Astrocyte (in vitro differentiated cells and primary cell): ENCODE measurements at regions not wholly inside any gene's neighbourhood (a gene's known extent, or its start where the extent isn't known, plus 50 kb on each side); places are given as distances from the start of the nearest gene placed in this dataset.

Experiments used
- DNase-seq: peaks from one replicate; pipeline ENCODE4 v3.0.0-alpha.2; 2010; ENCODE audit warnings: low read depth
- FAIRE-seq: peaks from 2 replicates; lab custom pipeline; 2011; peaks lifted over from hg19 to GRCh38; lab: Jason Lieb, UNC
- H2AFZ ChIP-seq: 2 replicates; pipeline ENCODE4 v1.6.0; 2012; ENCODE audit warnings: low read depth, low read length, inconsistent platforms
- H3K27ac ChIP-seq: 2 replicates; pipeline ENCODE4 v1.5.1; 2011; ENCODE audit warnings: low read depth, low read length, inconsistent platforms
- H3K27me3 ChIP-seq: 2 replicates; pipeline ENCODE4 v1.6.0; 2011; ENCODE audit warnings: low read length, inconsistent platforms; ENCODE audit not compliant: insufficient read depth
- H3K36me3 ChIP-seq: 2 replicates; pipeline ENCODE4 v1.5.1; 2011; ENCODE audit warnings: low read length, inconsistent platforms; ENCODE audit not compliant: insufficient read depth
- H3K4me1 ChIP-seq: 2 replicates; pipeline ENCODE4 v1.5.1; 2011; ENCODE audit warnings: low read length, inconsistent platforms; ENCODE audit not compliant: insufficient read depth
- H3K4me2 ChIP-seq: 2 replicates; pipeline ENCODE4 v1.6.0; 2012; ENCODE audit warnings: low read length, inconsistent platforms
- H3K4me3 ChIP-seq: 2 replicates; pipeline ENCODE4 v1.5.1; 2011; ENCODE audit warnings: low read depth, mild to moderate bottlenecking, low read length, inconsistent platforms; ENCODE audit not compliant: insufficient read depth
- H3K79me2 ChIP-seq: 2 replicates; pipeline ENCODE4 v1.6.0; 2012; ENCODE audit warnings: mild to moderate bottlenecking, low read length, inconsistent platforms; ENCODE audit not compliant: insufficient read depth
- H3K9ac ChIP-seq: 2 replicates; pipeline ENCODE4 v1.6.0; 2012; ENCODE audit warnings: mild to moderate bottlenecking, low read length, inconsistent platforms
- H3K9me3 ChIP-seq: 2 replicates; pipeline ENCODE4 v1.5.1; 2012; ENCODE audit warnings: low read depth, mild to moderate bottlenecking, low read length, inconsistent platforms; ENCODE audit not compliant: insufficient read depth
- H4K20me1 ChIP-seq: 2 replicates; pipeline ENCODE4 v1.6.0; 2012; ENCODE audit warnings: low read length, inconsistent platforms; ENCODE audit not compliant: insufficient read depth
- H3K27ac Mint-ChIP-seq: one replicate; pipeline ENCODE4 v1.8.0; 2021; ENCODE audit warnings: mild to moderate bottlenecking, mixed read lengths; ENCODE audit not compliant: unreplicated experiment
- H3K27me3 Mint-ChIP-seq: one replicate; pipeline ENCODE4 v1.8.0; 2021; ENCODE audit warnings: low read depth, mixed read lengths; ENCODE audit not compliant: unreplicated experiment
- H3K36me3 Mint-ChIP-seq: one replicate; pipeline ENCODE4 v1.8.0; 2021; ENCODE audit warnings: low read depth, mixed read lengths; ENCODE audit not compliant: unreplicated experiment
- H3K4me1 Mint-ChIP-seq: one replicate; pipeline ENCODE4 v1.8.0; 2021; ENCODE audit warnings: low read depth, mixed read lengths; ENCODE audit not compliant: unreplicated experiment
- H3K4me3 Mint-ChIP-seq: one replicate; pipeline ENCODE4 v1.8.0; 2021; ENCODE audit warnings: mild to moderate bottlenecking, moderate library complexity, mixed read lengths; ENCODE audit not compliant: unreplicated experiment
- H3K9me3 Mint-ChIP-seq: one replicate; pipeline ENCODE4 v1.8.0; 2021; ENCODE audit warnings: mild to moderate bottlenecking, mixed read lengths; ENCODE audit not compliant: unreplicated experiment
- EZH2 ChIP-seq: IDR thresholded peaks from 2 replicates; pipeline ENCODE4 v1.6.1; 2012; ENCODE audit warnings: mild to moderate bottlenecking, low read length, inconsistent platforms; ENCODE audit not compliant: insufficient read depth
- TF ChIP-seq, protein P1 (sequence below): IDR thresholded peaks from 2 replicates; pipeline ENCODE4 v1.5.1; 2011; ENCODE audit warnings: low read depth, mild to moderate bottlenecking, inconsistent platforms, low read length, moderate library complexity; ENCODE audit not compliant: insufficient read depth

DNA sequence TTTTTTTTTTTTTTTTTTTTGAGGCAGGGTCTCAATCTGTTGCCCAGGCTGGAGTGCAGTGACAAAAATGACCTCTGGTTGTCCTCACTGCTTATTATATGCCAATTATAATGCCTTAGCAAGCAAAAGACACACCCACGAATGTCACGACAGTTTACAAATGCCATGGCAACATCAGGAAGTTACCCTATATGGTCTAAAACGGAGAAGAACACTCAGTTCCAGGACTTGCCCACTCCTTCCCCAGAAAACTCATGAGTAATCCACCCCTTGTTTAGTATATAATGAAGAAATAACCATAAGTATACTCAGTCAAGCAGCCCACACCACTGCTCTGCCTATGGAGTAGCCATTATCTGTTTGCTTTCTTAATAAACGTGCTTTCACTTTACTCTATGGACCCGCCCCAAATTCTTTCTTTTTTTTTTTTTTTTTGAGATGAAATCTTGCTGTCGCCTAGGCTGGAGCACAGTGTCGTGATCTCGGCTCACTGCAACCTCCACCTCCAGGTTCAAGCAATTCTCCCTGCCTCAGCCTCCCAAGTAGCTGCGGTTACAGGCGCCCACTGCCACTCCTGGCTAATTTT lies 106.2 kb downstream of the SMIM20 start:
- peaks cover 19% of the 10 kb centered on the region for H3K4me1 Mint-ChIP-seq
- H3K27ac Mint-ChIP-seq = no peak overlapping the region
- FAIRE-seq = peak; percentile 41

DNA sequence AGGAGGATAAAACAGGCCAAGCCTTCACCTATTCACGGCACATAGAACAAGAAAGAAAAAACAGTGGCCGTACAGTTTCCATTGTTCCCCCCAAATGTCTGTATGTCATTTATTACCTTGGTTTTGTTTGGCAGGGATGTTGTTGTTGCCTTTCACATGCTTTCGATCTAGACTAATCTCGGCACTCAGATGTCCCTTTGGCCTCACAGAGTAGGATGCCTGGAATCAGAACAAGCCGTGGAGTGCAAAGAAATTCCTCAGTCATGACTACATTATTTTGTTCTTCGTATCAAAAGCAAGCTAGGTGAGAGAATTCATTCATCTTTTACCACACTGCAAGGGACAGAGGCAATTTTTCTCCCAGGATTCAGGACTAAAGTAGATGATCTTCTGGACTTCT lies 106.9 kb downstream of the SMIM20 start:
- Histone ChIP-seq H3K36me3 (no peaks in the 10 kb centered on the region), H3K4me3 (peak overlapping the region; percentile 24), H3K9ac (peak overlapping the region; percentile 69), H3K27ac (peak overlapping the region; percentile 76), H4K20me1 (no peaks in the 10 kb centered on the region), H2AFZ (peak overlapping the region; percentile 25), H3K9me3 (no peaks in the 10 kb centered on the region), H3K79me2 (no peaks in the 10 kb centered on the region), H3K4me2 (peak overlapping the region; percentile 75), H3K27me3 (peaks cover 6% of the 10 kb centered on the region), H3K4me1 (peaks cover 34% of the 10 kb centered on the region)
- no peaks in the 10 kb centered on the region for H3K36me3 Mint-ChIP-seq
- H3K27me3 Mint-ChIP-seq = peaks cover 8% of the 10 kb centered on the region
- H3K4me1 Mint-ChIP-seq = peaks cover 15% of the 10 kb centered on the region
- TF ChIP-seq, protein P1, sequence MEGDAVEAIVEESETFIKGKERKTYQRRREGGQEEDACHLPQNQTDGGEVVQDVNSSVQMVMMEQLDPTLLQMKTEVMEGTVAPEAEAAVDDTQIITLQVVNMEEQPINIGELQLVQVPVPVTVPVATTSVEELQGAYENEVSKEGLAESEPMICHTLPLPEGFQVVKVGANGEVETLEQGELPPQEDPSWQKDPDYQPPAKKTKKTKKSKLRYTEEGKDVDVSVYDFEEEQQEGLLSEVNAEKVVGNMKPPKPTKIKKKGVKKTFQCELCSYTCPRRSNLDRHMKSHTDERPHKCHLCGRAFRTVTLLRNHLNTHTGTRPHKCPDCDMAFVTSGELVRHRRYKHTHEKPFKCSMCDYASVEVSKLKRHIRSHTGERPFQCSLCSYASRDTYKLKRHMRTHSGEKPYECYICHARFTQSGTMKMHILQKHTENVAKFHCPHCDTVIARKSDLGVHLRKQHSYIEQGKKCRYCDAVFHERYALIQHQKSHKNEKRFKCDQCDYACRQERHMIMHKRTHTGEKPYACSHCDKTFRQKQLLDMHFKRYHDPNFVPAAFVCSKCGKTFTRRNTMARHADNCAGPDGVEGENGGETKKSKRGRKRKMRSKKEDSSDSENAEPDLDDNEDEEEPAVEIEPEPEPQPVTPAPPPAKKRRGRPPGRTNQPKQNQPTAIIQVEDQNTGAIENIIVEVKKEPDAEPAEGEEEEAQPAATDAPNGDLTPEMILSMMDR = no peak
- TF ChIP-seq EZH2 = no peak
- no peaks in the 10 kb centered on the region for H3K9me3 Mint-ChIP-seq
- FAIRE-seq (peak; percentile 76), DNase-seq (peak; percentile 91)
- H3K27ac Mint-ChIP-seq = no peak overlapping the region
- H3K4me3 Mint-ChIP-seq = no peak overlapping the region

More for the DNA sequence above, 106.2 kb downstream of the SMIM20 start:
- H4K20me1 ChIP-seq = no peaks in the 10 kb centered on the region
- peak overlapping the region; percentile 75 for H3K4me2 ChIP-seq
- H3K4me3 Mint-ChIP-seq = no peak overlapping the region
- H3K9me3 Mint-ChIP-seq = no peaks in the 10 kb centered on the region
- no peak for TF ChIP-seq EZH2
- TF ChIP-seq, protein P1 = no peak
- H3K36me3 ChIP-seq = no peaks in the 10 kb centered on the region
- DNase-seq = peak; percentile 84
- H3K9ac ChIP-seq = peak overlapping the region; percentile 69
- H3K4me3 ChIP-seq = no peak overlapping the region
- H3K27me3 Mint-ChIP-seq = peaks cover 8% of the 10 kb centered on the region
- peaks cover 40% of the 10 kb centered on the region for H3K4me1 ChIP-seq
- peak overlapping the region; percentile 76 for H3K27ac ChIP-seq
- no peaks in the 10 kb centered on the region for H3K79me2 ChIP-seq
- no peak overlapping the region for H2AFZ ChIP-seq
- no peaks in the 10 kb centered on the region for H3K36me3 Mint-ChIP-seq
- peaks cover 6% of the 10 kb centered on the region for H3K27me3 ChIP-seq
- H3K9me3 ChIP-seq = no peaks in the 10 kb centered on the region
